Left lung (tissue), 4 donors: ENCODE measurements at regions not wholly inside any gene's neighbourhood (a gene's known extent, or its start where the extent isn't known, plus 50 kb on each side); places are given as distances from the start of the nearest gene placed in this dataset.

Experiments
- ATAC-seq: fragments of 200-7000 bp; cut with Tn5 transposase; one replicate; pipeline ENCODE4 v1.9.1; 2020; ENCODE audit warnings: moderate library complexity
- DNase-seq, 4 donors: peaks; one replicate each; pipeline ENCODE4 v3.0.0-alpha.2; 2013 to 2020
- H3K27ac ChIP-seq, 2 donors: fragments of 200-600 bp; sonication (generic) in 1 of 2; one replicate each; pipeline versions ENCODE4 v1.5.0 to v1.8.0; 2020 to 2021
- H3K27me3 ChIP-seq, 2 donors: fragments of 200-600 bp; sonication (generic) in 1 of 2; one replicate each; pipeline versions ENCODE4 v1.5.0 to v1.8.0; 2020 to 2021
- H3K36me3 ChIP-seq, 2 donors: fragments of 200-600 bp; sonication (generic) in 1 of 2; one replicate each; pipeline versions ENCODE4 v1.5.0 to v1.8.0; 2020 to 2021
- H3K4me1 ChIP-seq, 2 donors: fragments of 200-600 bp; one replicate each; pipeline ENCODE4 v1.8.0; 2021
- H3K4me3 ChIP-seq, 2 donors: fragments of 200-600 bp; sonication (generic) in 1 of 2; one replicate each; pipeline versions ENCODE4 v1.5.0 to v1.8.0; 2020 to 2021; ENCODE audit warnings: mild to moderate bottlenecking in 1 of 2
- H3K9me3 ChIP-seq, 2 donors: fragments of 200-600 bp; sonication (generic) in 1 of 2; one replicate each; pipeline versions ENCODE4 v1.5.0 to v1.8.0; 2020 to 2021
- intact Hi-C, 2 donors: fragments of 100-400 bp; cut with DNase I; formaldehyde crosslinking; loops; one replicate each; pipeline versions ENCODE4 v1.11.2 to v1.14.2; 2022
- TF ChIP-seq, protein P1 (sequence below), 2 donors: fragments of 200-600 bp; sonication (generic) in 1 of 2; IDR thresholded peaks; one replicate each; pipeline versions ENCODE4 v1.5.0 to v1.8.0; 2021; ENCODE audit warnings: antibody characterized with exemption in 2 of 2
- donor health status: DM: no; HTN: yes; CAD: no.
- donor health status: DM: no; HTN: no; CAD: no.

DNA sequence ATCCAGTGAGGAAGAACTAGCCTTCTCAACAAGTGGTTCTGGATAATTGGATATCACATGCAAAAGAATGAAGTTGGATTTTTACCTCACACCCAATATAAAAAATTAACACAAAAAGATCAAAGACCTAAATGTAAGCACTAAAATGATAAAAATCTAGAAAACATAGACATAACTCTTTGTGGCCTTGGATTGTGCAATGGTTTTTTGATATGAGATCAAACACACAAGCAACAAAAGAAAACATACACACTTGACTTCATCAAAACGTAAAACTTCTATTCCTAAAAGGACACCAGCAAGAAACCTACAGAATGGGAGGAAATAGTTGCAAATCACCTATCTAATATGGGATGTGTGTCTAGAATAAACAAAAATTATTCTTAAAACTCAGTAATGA is 54.1 kb upstream of the NFE2L2 start:
- intact Hi-C loops = no loop called here
- ATAC-seq = no peak
- no peaks in the 10 kb centered on the region for H3K9me3 ChIP-seq
- no peaks in the 10 kb centered on the region for H3K4me1 ChIP-seq
- peaks cover 0 to 16% of the 10 kb centered on the region in 2 donors for H3K36me3 ChIP-seq
- DNase-seq = no peak
- TF ChIP-seq, protein P1, sequence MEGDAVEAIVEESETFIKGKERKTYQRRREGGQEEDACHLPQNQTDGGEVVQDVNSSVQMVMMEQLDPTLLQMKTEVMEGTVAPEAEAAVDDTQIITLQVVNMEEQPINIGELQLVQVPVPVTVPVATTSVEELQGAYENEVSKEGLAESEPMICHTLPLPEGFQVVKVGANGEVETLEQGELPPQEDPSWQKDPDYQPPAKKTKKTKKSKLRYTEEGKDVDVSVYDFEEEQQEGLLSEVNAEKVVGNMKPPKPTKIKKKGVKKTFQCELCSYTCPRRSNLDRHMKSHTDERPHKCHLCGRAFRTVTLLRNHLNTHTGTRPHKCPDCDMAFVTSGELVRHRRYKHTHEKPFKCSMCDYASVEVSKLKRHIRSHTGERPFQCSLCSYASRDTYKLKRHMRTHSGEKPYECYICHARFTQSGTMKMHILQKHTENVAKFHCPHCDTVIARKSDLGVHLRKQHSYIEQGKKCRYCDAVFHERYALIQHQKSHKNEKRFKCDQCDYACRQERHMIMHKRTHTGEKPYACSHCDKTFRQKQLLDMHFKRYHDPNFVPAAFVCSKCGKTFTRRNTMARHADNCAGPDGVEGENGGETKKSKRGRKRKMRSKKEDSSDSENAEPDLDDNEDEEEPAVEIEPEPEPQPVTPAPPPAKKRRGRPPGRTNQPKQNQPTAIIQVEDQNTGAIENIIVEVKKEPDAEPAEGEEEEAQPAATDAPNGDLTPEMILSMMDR (IDR thresholded peaks at IDR 0.05) = no peak
- no peaks in the 10 kb centered on the region for H3K27me3 ChIP-seq
- H3K27ac ChIP-seq = no peak overlapping the region
- H3K4me3 ChIP-seq = no peak overlapping the region

DNA sequence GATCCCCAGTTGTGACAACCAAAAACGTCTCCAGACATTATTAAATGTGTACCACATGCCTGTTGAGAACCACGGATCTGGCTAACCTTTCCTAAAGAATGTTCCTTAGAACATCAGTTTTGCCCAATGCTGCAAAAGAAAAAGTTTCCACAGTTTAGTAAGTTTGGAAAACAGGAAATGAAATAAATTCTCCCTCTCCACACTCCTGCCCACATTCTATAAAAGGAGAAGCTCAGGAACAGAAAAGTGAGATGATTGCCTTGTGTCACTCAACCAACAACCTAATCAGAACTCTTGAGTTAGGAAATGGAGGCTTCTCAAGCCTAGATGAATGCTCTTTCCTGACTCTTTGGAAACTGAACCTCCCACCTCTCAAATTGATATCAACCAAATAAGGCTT is 56.1 kb upstream of the NFE2L2 start:
- no peaks in the 10 kb centered on the region for H3K27me3 ChIP-seq
- H3K27ac ChIP-seq = no peak overlapping the region
- peaks cover 0 to 16% of the 10 kb centered on the region in 2 donors for H3K36me3 ChIP-seq
- H3K9me3 ChIP-seq = no peaks in the 10 kb centered on the region
- H3K4me1 ChIP-seq = no peaks in the 10 kb centered on the region
- DNase-seq = no peak
- TF ChIP-seq, protein P1 (IDR thresholded peaks at IDR 0.05) = no peak
- ATAC-seq = no peak
- intact Hi-C loops = no loop called here
- H3K4me3 ChIP-seq = no peak overlapping the region

DNA sequence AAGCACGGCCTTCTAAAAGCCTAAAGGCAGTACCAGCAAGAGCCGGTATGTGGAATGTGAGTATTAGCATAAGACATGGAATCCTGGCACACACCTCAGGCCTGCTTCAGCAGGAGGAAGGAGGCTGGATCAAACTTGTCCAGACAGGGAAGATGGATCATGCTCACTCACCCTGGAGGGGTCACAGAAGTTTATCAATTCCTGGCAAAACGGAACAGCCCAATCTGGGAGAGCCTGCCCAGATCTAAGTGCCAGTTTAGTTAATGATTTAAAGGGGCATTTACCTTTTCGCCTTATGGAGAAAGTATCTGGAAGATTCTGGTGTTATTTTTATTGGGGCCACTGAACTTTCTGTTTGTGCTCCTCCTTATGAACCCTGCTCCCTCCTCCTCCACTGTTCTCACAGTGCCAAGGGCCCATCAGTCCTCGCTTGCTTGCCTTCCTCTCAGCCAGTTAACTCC is 58.3 kb upstream of the NFE2L2 start:
- peaks cover 0 to 16% of the 10 kb centered on the region in 2 donors for H3K36me3 ChIP-seq
- TF ChIP-seq, protein P1 (IDR thresholded peaks at IDR 0.05) = no peak
- DNase-seq = no peak
- H3K27ac ChIP-seq = no peak overlapping the region
- H3K4me3 ChIP-seq = no peak overlapping the region
- intact Hi-C loops = no loop called here
- peak; percentile 46 for ATAC-seq
- H3K27me3 ChIP-seq = no peaks in the 10 kb centered on the region
- H3K9me3 ChIP-seq = no peaks in the 10 kb centered on the region
- no peaks in the 10 kb centered on the region for H3K4me1 ChIP-seq

DNA sequence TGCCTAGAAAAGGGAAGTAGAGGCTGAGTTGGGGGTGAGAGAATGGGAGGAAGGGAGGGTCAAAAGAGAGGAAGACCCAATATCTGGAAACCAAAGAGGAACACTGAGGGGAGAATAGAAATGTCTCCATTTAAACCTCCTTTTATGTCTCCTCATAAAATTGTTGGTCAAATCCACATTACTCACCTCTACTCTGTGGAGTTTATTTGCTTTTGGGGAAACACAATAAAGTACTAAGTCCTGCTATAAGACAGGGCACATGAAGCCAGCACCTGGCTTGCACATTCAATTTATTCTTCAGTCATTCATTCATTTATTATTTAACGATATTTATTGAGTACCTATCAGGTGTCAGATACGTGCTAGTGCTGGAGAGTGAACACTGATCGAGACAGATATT is 60.3 kb upstream of the NFE2L2 start:
- Histone ChIP-seq H3K36me3 (peaks cover 0 to 16% of the 10 kb centered on the region in 2 donors), H3K27me3 (no peaks in the 10 kb centered on the region), H3K4me3 (no peak overlapping the region), H3K4me1 (no peaks in the 10 kb centered on the region), H3K9me3 (no peaks in the 10 kb centered on the region), H3K27ac (no peak overlapping the region)
- TF ChIP-seq, protein P1 (IDR thresholded peaks at IDR 0.05) = no peak
- ATAC-seq (peak; percentile 36), DNase-seq (no peak)
- intact Hi-C loops = no loop called here

DNA sequence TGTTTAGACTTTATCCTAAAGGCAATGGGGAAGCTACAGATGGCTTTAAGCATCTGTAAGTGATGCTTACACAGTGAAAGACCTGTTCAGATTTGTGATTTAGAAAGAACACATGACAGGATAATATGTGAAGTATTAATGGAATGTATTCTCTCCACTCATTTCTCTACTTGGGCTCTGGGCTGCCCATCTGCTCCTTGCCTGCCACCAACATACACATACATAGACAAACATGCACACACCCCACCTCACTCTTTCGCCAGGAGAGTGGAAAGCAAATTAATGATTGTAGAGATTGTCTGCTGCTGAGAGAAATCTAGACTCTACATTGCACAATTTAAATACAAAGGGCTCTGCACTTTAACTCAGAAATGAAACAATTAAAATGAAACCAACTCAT is 61.0 kb upstream of the NFE2L2 start:
- TF ChIP-seq, protein P1 (IDR thresholded peaks at IDR 0.05) = no peak
- Histone ChIP-seq H3K27ac (no peak overlapping the region), H3K36me3 (peaks cover 0 to 16% of the 10 kb centered on the region in 2 donors), H3K4me1 (no peaks in the 10 kb centered on the region), H3K9me3 (no peaks in the 10 kb centered on the region), H3K27me3 (no peaks in the 10 kb centered on the region), H3K4me3 (no peak overlapping the region)
- intact Hi-C loops = no loop called here
- no peak for DNase-seq
- ATAC-seq = peak; percentile 66
